VCaP (cell line): ENCODE measurements at regions not wholly inside any gene's neighbourhood (a gene's known extent, or its start where the extent isn't known, plus 50 kb on each side); places are given as distances from the start of the nearest gene placed in this dataset.

Source experiments
- H3K27ac ChIP-seq: fragments of 450-650 bp; 2 replicates; pipeline ENCODE4 v1.5.1; 2017
- CTCF ChIP-seq: fragments of 450-650 bp; conservative IDR thresholded peaks from 2 replicates; pipeline ENCODE4 v1.5.1; 2017; ENCODE audit warnings: mild to moderate bottlenecking, moderate library complexity

GRCh38 chr1:195294911-195295310 is 1313.3 kb downstream of the KCNT2 start:
- TF ChIP-seq CTCF = no peak
- no peak overlapping the region for H3K27ac ChIP-seq

GRCh38 chr1:195278644-195279043 is 1329.6 kb downstream of the KCNT2 start:
- TF ChIP-seq CTCF = no peak
- no peak overlapping the region for H3K27ac ChIP-seq

GRCh38 chr1:195275710-195276109 is 1332.5 kb downstream of the KCNT2 start:
- H3K27ac ChIP-seq = no peak overlapping the region
- no peak for TF ChIP-seq CTCF

- no peak overlapping the region for H3K27ac ChIP-seq
Measured at GRCh38 chr1:195251900-195252299, 1356.3 kb downstream of the KCNT2 start.

GRCh38 chr1:195243492-195243891 is 1364.7 kb downstream of the KCNT2 start:
- H3K27ac ChIP-seq = no peak overlapping the region
- TF ChIP-seq CTCF = no peak

More at GRCh38 chr1:195251900-195252299, 1356.3 kb downstream of the KCNT2 start:
- no peak for TF ChIP-seq CTCF

- no peak for TF ChIP-seq CTCF
- H3K27ac ChIP-seq = no peak overlapping the region
Measured at GRCh38 chr1:195241066-195241465, 1367.2 kb downstream of the KCNT2 start.

GRCh38 chr1:195238313-195238712 is 1369.9 kb downstream of the KCNT2 start:
- no peak for TF ChIP-seq CTCF
- H3K27ac ChIP-seq = no peak overlapping the region
